GM12878 (cell line): ENCODE measurements at regions not wholly inside any gene's neighbourhood (a gene's known extent, or its start where the extent isn't known, plus 50 kb on each side); places are given as distances from the start of the nearest gene placed in this dataset.

Experiments
- ATAC-seq: fragments of 200-7000 bp; cut with Tn5 transposase; 3 replicates; pipeline ENCODE4 v1.9.1; 2020; ENCODE audit warnings: mild to moderate bottlenecking, moderate library complexity
- BruUV-seq: library from RNA; stranded (reverse); fragments of 400-500 nt; replicated peaks from 2 replicates; lab custom pipeline; 2021; lab: Mats Ljungman, UMichigan
- CTCF ChIA-PET: fragments of 300-600 bp; sonication (Branson Sonifier 250); formaldehyde crosslinking; extraction: SDS; loops from one replicate; lab custom pipeline; 2021; ENCODE audit warnings: inconsistent platforms; lab: Yijun Ruan, JAX
- POLR2A ChIA-PET: fragments of 350-600 bp; formaldehyde crosslinking; extraction: SDS; loops from one replicate; lab custom pipeline; 2021; ENCODE audit warnings: inconsistent platforms; lab: Charles Lee
- RAD21 ChIA-PET: fragments of 300-600 bp; sonication (Branson Sonifier 250); formaldehyde crosslinking; loops from one replicate; lab custom pipeline; 2023; ENCODE audit warnings: antibody characterized with exemption; ENCODE audit not compliant: unreplicated experiment; lab: Charles Lee
- SMC1A ChIA-PET: fragments of 300-600 bp; sonication (Branson Sonifier 250); formaldehyde crosslinking; loops from one replicate; lab custom pipeline; 2023; ENCODE audit not compliant: unreplicated experiment, uncharacterized antibody; lab: Charles Lee
- DNase-seq: peaks from one replicate; pipeline ENCODE4 v3.0.0-alpha.2; 2011; ENCODE audit warnings: low read depth, low spot score
- FAIRE-seq: peaks from 3 replicates; lab custom pipeline; 2011; peaks lifted over from hg19 to GRCh38; lab: Jason Lieb, UNC
- H2AFZ ChIP-seq: 2 replicates; pipeline ENCODE4 v1.6.0; 2011; ENCODE audit warnings: low read depth, low read length, control low read depth; ENCODE audit not compliant: control insufficient read depth
- H3K27ac ChIP-seq: 2 replicates; pipeline ENCODE4 v1.5.1; 2011; ENCODE audit warnings: control low read depth; ENCODE audit not compliant: control insufficient read depth, insufficient read depth
- H3K27me3 ChIP-seq, 2 experiments: replicated peaks in 1 of 2; 2 replicates each; pipeline versions ENCODE4 v1.6.0 to v1.6.1; 2011; ENCODE audit warnings: low read length in 1 of 2; ENCODE audit not compliant: control insufficient read depth in 2 of 2, insufficient read depth in 2 of 2
- H3K36me3 ChIP-seq, 2 experiments: 2 replicates each; pipeline ENCODE4 v1.5.1; 2011; ENCODE audit warnings: low read length in 1 of 2; ENCODE audit not compliant: control insufficient read depth in 2 of 2, insufficient read depth in 2 of 2
- H3K4me1 ChIP-seq: 2 replicates; pipeline ENCODE4 v1.6.1; 2011; ENCODE audit warnings: mild to moderate bottlenecking, low read length, moderate library complexity, mixed read lengths; ENCODE audit not compliant: control insufficient read depth, insufficient read depth
- H3K4me2 ChIP-seq: 2 replicates; pipeline ENCODE4 v1.6.0; 2011; ENCODE audit warnings: control low read depth; ENCODE audit not compliant: control insufficient read depth, insufficient read depth
- H3K4me3 ChIP-seq: fragments of 200-600 bp; sonication (generic); 2 replicates; pipeline ENCODE4 v1.5.1; 2016
- H3K79me2 ChIP-seq: 2 replicates; pipeline ENCODE4 v1.6.0; 2011; ENCODE audit warnings: low read length; ENCODE audit not compliant: control insufficient read depth, insufficient read depth
- H3K9ac ChIP-seq: 2 replicates; pipeline ENCODE4 v1.8.0; 2011; ENCODE audit warnings: low read length, control low read depth, mixed read lengths; ENCODE audit not compliant: control insufficient read depth, insufficient read depth
- H3K9me3 ChIP-seq: replicated peaks from 3 replicates; pipeline ENCODE4 v1.5.1; 2011; ENCODE audit warnings: mild to moderate bottlenecking, low read length; ENCODE audit not compliant: control insufficient read depth, insufficient read depth
- H4K20me1 ChIP-seq: 2 replicates; pipeline ENCODE4 v1.6.0; 2011; ENCODE audit not compliant: control insufficient read depth, insufficient read depth
- BCLAF1 ChIP-seq: fragments of 450-650 bp; IDR thresholded peaks from 2 replicates; pipeline ENCODE4 v1.6.1; 2017; ENCODE audit warnings: antibody characterized with exemption, mild to moderate bottlenecking, moderate library complexity
- CBX5 ChIP-seq: sonication (generic); IDR thresholded peaks from 2 replicates; pipeline ENCODE4 v1.6.1; 2016; ENCODE audit warnings: low read depth, moderate library complexity, mild to moderate bottlenecking, inconsistent platforms
- KLF5 ChIP-seq: fragments of 450-650 bp; IDR thresholded peaks from 2 replicates; pipeline ENCODE4 v1.6.1; 2014; ENCODE audit warnings: mild to moderate bottlenecking; ENCODE audit not compliant: partially characterized antibody
- NFYA ChIP-seq: IDR thresholded peaks from 2 replicates; pipeline ENCODE4 v1.6.1; 2011; ENCODE audit warnings: low read depth, mild to moderate bottlenecking, low read length, improper control_type of control experiment, borderline replicate concordance
- NR2C2 ChIP-seq: IDR thresholded peaks from 2 replicates; pipeline ENCODE4 v1.6.1; 2011; ENCODE audit warnings: borderline replicate concordance, low read depth; ENCODE audit not compliant: control insufficient read depth, insufficient read length
- NRF1 ChIP-seq: conservative IDR thresholded peaks from 2 replicates; pipeline ENCODE4 v1.6.1; 2011; ENCODE audit warnings: mild to moderate bottlenecking, low read depth, low read length, improper control_type of control experiment
- SMAD5 ChIP-seq: IDR thresholded peaks from 2 replicates; pipeline ENCODE4 v1.6.1; 2016; ENCODE audit warnings: antibody characterized with exemption, low read depth
- SMC3 ChIP-seq: IDR thresholded peaks from 2 replicates; pipeline ENCODE4 v1.6.1; 2011; ENCODE audit warnings: low read length, improper control_type of control experiment, borderline replicate concordance
- STAT1 ChIP-seq: fragments of 450-650 bp; conservative IDR thresholded peaks from 2 replicates; pipeline ENCODE4 v1.6.1; 2014; ENCODE audit warnings: antibody characterized with exemption, mild to moderate bottlenecking
- TCF12 ChIP-seq: IDR thresholded peaks from 2 replicates; pipeline ENCODE4 v1.6.1; 2011; ENCODE audit warnings: low read depth, mild to moderate bottlenecking, low read length
- WGBS: methylation state at CpG from one replicate; pipeline ENCODE4 v1.1.6; 2016; ENCODE audit warnings: low lambda C conversion rate; ENCODE audit not compliant: insufficient replicate concordance, insufficient coverage; ENCODE audit errors: missing lambda C conversion rate; 5-methylcytosine and 5-hydroxymethylcytosine counted together
- in situ Hi-C: fragments of 300-500 bp; cut with MboI; formaldehyde crosslinking; loops from 9 replicates; pipeline ENCODE4 v1.14.3; 2018; ENCODE audit warnings: mixed read lengths
- intact Hi-C: fragments of 100-400 bp; cut with micrococcal nuclease; formaldehyde crosslinking; loops from one replicate; pipeline ENCODE4 v1.14.2; 2022; ENCODE audit not compliant: unreplicated experiment

DNA sequence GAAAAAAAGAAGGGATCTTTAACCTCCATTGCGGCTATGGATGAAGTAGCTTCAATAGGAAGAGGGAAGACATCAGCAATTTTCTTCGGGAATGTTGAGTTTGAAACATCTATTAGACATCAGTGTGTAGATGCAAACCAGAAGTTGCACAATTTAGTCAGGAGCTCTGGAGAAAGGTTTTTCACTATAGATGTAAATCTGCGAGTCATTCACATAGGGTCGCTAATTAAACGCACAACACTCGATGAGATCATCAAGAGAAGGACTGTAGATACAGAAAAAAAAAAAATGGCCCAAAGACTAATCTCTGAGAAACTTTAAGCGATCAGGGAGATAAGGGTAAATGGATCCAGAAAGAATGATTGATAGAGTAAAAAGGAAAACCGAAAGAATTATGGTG is 61.7 kb upstream of the TES start:
- Histone ChIP-seq H2AFZ (no peak overlapping the region), H3K9ac (no peak overlapping the region), H3K4me1 (peaks cover 36% of the 10 kb centered on the region), H4K20me1 (no peaks in the 10 kb centered on the region), H3K27me3 (no peaks in the 10 kb centered on the region; a peak in 1 of 4 replicates), H3K79me2 (no peaks in the 10 kb centered on the region), H3K4me2 (no peak overlapping the region), H3K27ac (no peak overlapping the region), H3K4me3 (no peak overlapping the region), H3K9me3 (no peaks in the 10 kb centered on the region; the same call in 1 of the 3 replicates), H3K36me3 (no peaks in the 10 kb centered on the region)
- FAIRE-seq, result no peak
- no peak for DNase-seq
- 95% methylated on average over 8 of the region's 8 CpGs for WGBS
- in situ Hi-C loops, result no loop called here
- BruUV-seq, result no TSS peak
- SMC1A ChIA-PET, result interaction anchor here (1.0 kb wide), 1 partner anchor 77 kb away, joined by 3 read pairs; no protein-coding TSS in a partner anchor
- POLR2A ChIA-PET, result no interaction called here
- no peak for TF ChIP-seq KLF5
- no peak for TF ChIP-seq NR2C2
- no peak for TF ChIP-seq NRF1
- TF ChIP-seq NFYA, result no peak
- TF ChIP-seq SMAD5, result no peak
- TF ChIP-seq TCF12, result no peak
- no peak for TF ChIP-seq SMC3
- TF ChIP-seq STAT1, result no peak
- no peak for TF ChIP-seq CBX5
- TF ChIP-seq BCLAF1, result no peak
- CTCF ChIA-PET, result interaction anchor here (0.6 to 0.7 kb wide), 2 partner anchors 10 to 16 kb away, joined by 3 to 4 read pairs; no protein-coding TSS in a partner anchor
- RAD21 ChIA-PET, result no interaction called here
- intact Hi-C loops, result no loop called here
- ATAC-seq, result no peak
